ENCODE measurements at regions not wholly inside any gene's neighbourhood (a gene's known extent, or its start where the extent isn't known, plus 50 kb on each side); places are given as distances from the start of the nearest gene placed in this dataset.

GRCh38 chr12:61915420-61915819 lies 344.8 kb upstream of the USP15 start:
- TF ChIP-seq POLR2AphosphoS5 (IDR thresholded peaks at IDR 0.05; ENCODE audit: low read depth) (no peak), REST (IDR thresholded peaks at IDR 0.05; ENCODE audit: insufficient replicate concordance, low read depth) (no peak), CTCF (IDR thresholded peaks at IDR 0.05; ENCODE audit: insufficient read depth, low read length) (no peak), SPI1 (IDR thresholded peaks at IDR 0.05; ENCODE audit: borderline replicate concordance, low read depth) (no peak), GABPA (IDR thresholded peaks at IDR 0.05; ENCODE audit: low read depth) (no peak)
